ENCODE measurements at regions not wholly inside any gene's neighbourhood (a gene's known extent, or its start where the extent isn't known, plus 50 kb on each side); places are given as distances from the start of the nearest gene placed in this dataset.

- H3K27me3 ChIP-seq (ENCODE audit: insufficient read depth, low read length), result no peaks in the 10 kb centered on the region
- ChIA-PET CTCF (ENCODE audit: partially characterized antibody) (no interaction called here), POLR2A (ENCODE audit: partially characterized antibody) (no interaction called here)
- H3K36me3 Mint-ChIP-seq, result no peaks in the 10 kb centered on the region
- no peaks in the 10 kb centered on the region for H3K4me1 ChIP-seq (ENCODE audit: insufficient read depth, low read length)
- no peaks in the 10 kb centered on the region for H3K36me3 ChIP-seq (ENCODE audit: insufficient read depth, low read length)
- no peak overlapping the region for H3K4me3 Mint-ChIP-seq
- H3K27me3 Mint-ChIP-seq, result peaks cover 0 to 2% of the 10 kb centered on the region in 2 donors
- no peak overlapping the region for H3K4me3 ChIP-seq (ENCODE audit: low read length in 2 of 2)
- H3K27ac Mint-ChIP-seq, result no peak overlapping the region
- H3K9me3 Mint-ChIP-seq, result peaks cover 0 to under 1% (median 0%) of the 10 kb centered on the region in 8 donors
- no peak overlapping the region for H3K27ac ChIP-seq (ENCODE audit: low read depth, low read length)
- intact Hi-C loops (cut with micrococcal nuclease), result no loop called here
- no peaks in the 10 kb centered on the region for H3K4me1 Mint-ChIP-seq
- no peaks in the 10 kb centered on the region for H3K9me3 ChIP-seq (ENCODE audit: control insufficient read depth in 1 of 2, low read length in 2 of 2)
- no peak for DNase-seq
Observed at GRCh38 chr7:24018331-24018730, 265.7 kb upstream of the NPY start.

- no peak overlapping the region for H3K27ac ChIP-seq (ENCODE audit: low read depth, low read length)
- no peak overlapping the region for H3K4me3 Mint-ChIP-seq
- H3K4me3 ChIP-seq (ENCODE audit: low read length in 2 of 2), result no peak overlapping the region
- H3K27me3 ChIP-seq (ENCODE audit: insufficient read depth, low read length), result no peaks in the 10 kb centered on the region
- peaks cover 2 to 3% of the 10 kb centered on the region in 2 donors for H3K27me3 Mint-ChIP-seq
- ChIA-PET POLR2A (ENCODE audit: partially characterized antibody) (no interaction called here), CTCF (ENCODE audit: partially characterized antibody) (no interaction called here)
- H3K9me3 ChIP-seq (ENCODE audit: control insufficient read depth in 1 of 2, low read length in 2 of 2), result no peaks in the 10 kb centered on the region
- no peaks in the 10 kb centered on the region for H3K36me3 ChIP-seq (ENCODE audit: insufficient read depth, low read length)
- H3K4me1 Mint-ChIP-seq, result no peaks in the 10 kb centered on the region
- no peaks in the 10 kb centered on the region for H3K4me1 ChIP-seq (ENCODE audit: insufficient read depth, low read length)
- no peak for DNase-seq
- H3K27ac Mint-ChIP-seq, result no peak overlapping the region
- H3K36me3 Mint-ChIP-seq, result no peaks in the 10 kb centered on the region
- intact Hi-C loops (cut with micrococcal nuclease), result no loop called here
- H3K9me3 Mint-ChIP-seq, result no peaks in the 10 kb centered on the region
Observed at GRCh38 chr7:24019841-24020240, 264.1 kb upstream of the NPY start.

GRCh38 chr7:24024276-24025068, 259.5 kb upstream of the NPY start:
- no peaks in the 10 kb centered on the region for H3K27me3 ChIP-seq (ENCODE audit: insufficient read depth, low read length)
- peaks cover 4 to 6% of the 10 kb centered on the region in 2 donors for H3K27me3 Mint-ChIP-seq
- H3K4me1 ChIP-seq (ENCODE audit: insufficient read depth, low read length), result no peaks in the 10 kb centered on the region
- CTCF ChIA-PET (ENCODE audit: partially characterized antibody), result no interaction called here
- no peak overlapping the region for H3K4me3 Mint-ChIP-seq
- H3K9me3 Mint-ChIP-seq, result no peaks in the 10 kb centered on the region
- intact Hi-C loops (cut with micrococcal nuclease), result no loop called here
- no peaks in the 10 kb centered on the region for H3K9me3 ChIP-seq (ENCODE audit: control insufficient read depth in 1 of 2, low read length in 2 of 2)
- no peak overlapping the region for H3K27ac Mint-ChIP-seq
- no peak overlapping the region for H3K27ac ChIP-seq (ENCODE audit: low read depth, low read length)
- no peaks in the 10 kb centered on the region for H3K4me1 Mint-ChIP-seq
- DNase-seq, result no peak
- H3K4me3 ChIP-seq (ENCODE audit: low read length in 2 of 2), result no peak overlapping the region
- POLR2A ChIA-PET (ENCODE audit: partially characterized antibody), result no interaction called here
- H3K36me3 ChIP-seq (ENCODE audit: insufficient read depth, low read length), result no peaks in the 10 kb centered on the region
- no peaks in the 10 kb centered on the region for H3K36me3 Mint-ChIP-seq

GRCh38 chr7:24025094-24025493, 258.9 kb upstream of the NPY start:
- DNase-seq, result no peak
- Histone ChIP-seq H3K4me1 (ENCODE audit: insufficient read depth, low read length) (no peaks in the 10 kb centered on the region), H3K9me3 (ENCODE audit: control insufficient read depth in 1 of 2, low read length in 2 of 2) (no peaks in the 10 kb centered on the region), H3K27ac (ENCODE audit: low read depth, low read length) (no peak overlapping the region), H3K27me3 (ENCODE audit: insufficient read depth, low read length) (no peaks in the 10 kb centered on the region), H3K4me3 (ENCODE audit: low read length in 2 of 2) (no peak overlapping the region), H3K36me3 (ENCODE audit: insufficient read depth, low read length) (no peaks in the 10 kb centered on the region)
- ChIA-PET POLR2A (ENCODE audit: partially characterized antibody) (no interaction called here), CTCF (ENCODE audit: partially characterized antibody) (no interaction called here)
- Mint-ChIP-seq H3K4me3 (no peak overlapping the region), H3K4me1 (no peaks in the 10 kb centered on the region), H3K36me3 (no peaks in the 10 kb centered on the region), H3K9me3 (no peaks in the 10 kb centered on the region), H3K27me3 (peaks cover 4 to 6% of the 10 kb centered on the region in 2 donors), H3K27ac (no peak overlapping the region)
- intact Hi-C loops (cut with micrococcal nuclease), result no loop called here

GRCh38 chr7:24025765-24026164, 258.2 kb upstream of the NPY start:
- no peaks in the 10 kb centered on the region for H3K9me3 Mint-ChIP-seq
- H3K36me3 Mint-ChIP-seq, result no peaks in the 10 kb centered on the region
- POLR2A ChIA-PET (ENCODE audit: partially characterized antibody), result no interaction called here
- no peaks in the 10 kb centered on the region for H3K4me1 ChIP-seq (ENCODE audit: insufficient read depth, low read length)
- no peaks in the 10 kb centered on the region for H3K36me3 ChIP-seq (ENCODE audit: insufficient read depth, low read length)
- H3K4me3 ChIP-seq (ENCODE audit: low read length in 2 of 2), result no peak overlapping the region
- no peaks in the 10 kb centered on the region for H3K4me1 Mint-ChIP-seq
- no peaks in the 10 kb centered on the region for H3K9me3 ChIP-seq (ENCODE audit: control insufficient read depth in 1 of 2, low read length in 2 of 2)
- CTCF ChIA-PET (ENCODE audit: partially characterized antibody), result no interaction called here
- H3K27me3 Mint-ChIP-seq, result peaks cover 4 to 6% of the 10 kb centered on the region in 2 donors
- DNase-seq, result no peak
- H3K27ac Mint-ChIP-seq, result no peak overlapping the region
- H3K27ac ChIP-seq (ENCODE audit: low read depth, low read length), result no peak overlapping the region
- no peak overlapping the region for H3K4me3 Mint-ChIP-seq
- H3K27me3 ChIP-seq (ENCODE audit: insufficient read depth, low read length), result no peaks in the 10 kb centered on the region
- intact Hi-C loops (cut with micrococcal nuclease), result no loop called here

GRCh38 chr7:24026351-24026750, 257.6 kb upstream of the NPY start:
- Histone ChIP-seq H3K4me3 (ENCODE audit: low read length in 2 of 2) (no peak overlapping the region), H3K4me1 (ENCODE audit: insufficient read depth, low read length) (no peaks in the 10 kb centered on the region), H3K27ac (ENCODE audit: low read depth, low read length) (no peak overlapping the region), H3K9me3 (ENCODE audit: control insufficient read depth in 1 of 2, low read length in 2 of 2) (no peaks in the 10 kb centered on the region), H3K27me3 (ENCODE audit: insufficient read depth, low read length) (no peaks in the 10 kb centered on the region), H3K36me3 (ENCODE audit: insufficient read depth, low read length) (no peaks in the 10 kb centered on the region)
- Mint-ChIP-seq H3K4me1 (no peaks in the 10 kb centered on the region), H3K27me3 (peaks cover 4 to 6% of the 10 kb centered on the region in 2 donors), H3K36me3 (no peaks in the 10 kb centered on the region), H3K9me3 (no peaks in the 10 kb centered on the region), H3K4me3 (no peak overlapping the region), H3K27ac (no peak overlapping the region)
- ChIA-PET POLR2A (ENCODE audit: partially characterized antibody) (no interaction called here), CTCF (ENCODE audit: partially characterized antibody) (no interaction called here)
- no peak for DNase-seq
- intact Hi-C loops (cut with micrococcal nuclease), result no loop called here

GRCh38 chr7:24029068-24029467, 254.9 kb upstream of the NPY start:
- Mint-ChIP-seq H3K27ac (no peak overlapping the region), H3K36me3 (no peaks in the 10 kb centered on the region), H3K9me3 (no peaks in the 10 kb centered on the region), H3K27me3 (peaks cover 3 to 4% of the 10 kb centered on the region in 2 donors), H3K4me1 (no peaks in the 10 kb centered on the region), H3K4me3 (no peak overlapping the region)
- Histone ChIP-seq H3K27ac (ENCODE audit: low read depth, low read length) (no peak overlapping the region), H3K4me1 (ENCODE audit: insufficient read depth, low read length) (no peaks in the 10 kb centered on the region), H3K4me3 (ENCODE audit: low read length in 2 of 2) (no peak overlapping the region), H3K27me3 (ENCODE audit: insufficient read depth, low read length) (no peaks in the 10 kb centered on the region), H3K36me3 (ENCODE audit: insufficient read depth, low read length) (no peaks in the 10 kb centered on the region), H3K9me3 (ENCODE audit: control insufficient read depth in 1 of 2, low read length in 2 of 2) (no peaks in the 10 kb centered on the region)
- POLR2A ChIA-PET (ENCODE audit: partially characterized antibody), result no interaction called here
- CTCF ChIA-PET (ENCODE audit: partially characterized antibody), result no interaction called here
- no peak for DNase-seq
- intact Hi-C loops (cut with micrococcal nuclease), result no loop called here

GRCh38 chr7:24034251-24034650, 249.7 kb upstream of the NPY start:
- Mint-ChIP-seq H3K36me3 (no peaks in the 10 kb centered on the region), H3K4me1 (peaks cover 6 to 10% (median 8%) of the 10 kb centered on the region in 4 donors), H3K9me3 (no peaks in the 10 kb centered on the region), H3K27ac (no peak overlapping the region), H3K27me3 (no peaks in the 10 kb centered on the region), H3K4me3 (no peak overlapping the region)
- ChIA-PET POLR2A (ENCODE audit: partially characterized antibody) (no interaction called here), CTCF (ENCODE audit: partially characterized antibody) (no interaction called here)
- H3K9me3 ChIP-seq (ENCODE audit: control insufficient read depth in 1 of 2, low read length in 2 of 2), result no peaks in the 10 kb centered on the region
- H3K36me3 ChIP-seq (ENCODE audit: insufficient read depth, low read length), result no peaks in the 10 kb centered on the region
- DNase-seq, result no peak
- no peak overlapping the region for H3K4me3 ChIP-seq (ENCODE audit: low read length in 2 of 2)
- H3K27me3 ChIP-seq (ENCODE audit: insufficient read depth, low read length), result no peaks in the 10 kb centered on the region
- no peak overlapping the region for H3K27ac ChIP-seq (ENCODE audit: low read depth, low read length)
- H3K4me1 ChIP-seq (ENCODE audit: insufficient read depth, low read length), result no peaks in the 10 kb centered on the region
- intact Hi-C loops (cut with micrococcal nuclease), result no loop called here

All from CD4-positive, alpha-beta memory T cell (primary cell).